Liver (tissue), 8 donors: ENCODE measurements at regions not wholly inside any gene's neighbourhood (a gene's known extent, or its start where the extent isn't known, plus 50 kb on each side); places are given as distances from the start of the nearest gene placed in this dataset.

Experiments used
- DNase-seq: peaks from one replicate; pipeline ENCODE4 v3.0.0-alpha.2; 2017; ENCODE audit warnings: low spot score
- H3K27ac ChIP-seq, 2 donors: one replicate each; pipeline ENCODE4 v1.7.0; 2013; ENCODE audit warnings: inconsistent platforms in 2 of 2, low read length in 2 of 2, control low read depth in 1 of 2, low read depth in 1 of 2, mild to moderate bottlenecking in 1 of 2
- H3K27me3 ChIP-seq, 4 donors: one replicate each; pipeline versions ENCODE4 v1.6.1 to v1.7.0; 2013; ENCODE audit warnings: low read length in 3 of 4, inconsistent platforms in 1 of 4, mild to moderate bottlenecking in 1 of 4, moderate library complexity in 1 of 4; ENCODE audit not compliant: control insufficient read depth in 4 of 4, insufficient read depth in 4 of 4
- H3K36me3 ChIP-seq, 4 donors: one replicate each; pipeline versions ENCODE4 v1.6.1 to v1.7.0; 2013; ENCODE audit warnings: low read length in 3 of 4, mild to moderate bottlenecking in 3 of 4, low read depth in 1 of 4, moderate library complexity in 1 of 4; ENCODE audit not compliant: control insufficient read depth in 4 of 4, insufficient read depth in 3 of 4
- H3K4me1 ChIP-seq, 4 donors: one replicate each; pipeline versions ENCODE4 v1.6.1 to v1.7.0; 2013; ENCODE audit warnings: low read length in 3 of 4, mild to moderate bottlenecking in 3 of 4, moderate library complexity in 1 of 4; ENCODE audit not compliant: control insufficient read depth in 4 of 4, insufficient read depth in 4 of 4
- H3K4me3 ChIP-seq, 3 donors: one replicate each; pipeline versions ENCODE4 v1.6.1 to v1.7.0; 2013; ENCODE audit warnings: low read length in 3 of 3, control low read depth in 1 of 3, low read depth in 1 of 3, mild to moderate bottlenecking in 1 of 3
- H3K9ac ChIP-seq, 2 donors: one replicate each; pipeline ENCODE4 v1.7.0; 2013; ENCODE audit warnings: low read length in 2 of 2, mild to moderate bottlenecking in 2 of 2, moderate library complexity in 2 of 2, control low read depth in 1 of 2, low read depth in 1 of 2
- H3K9me3 ChIP-seq, 4 donors: one replicate each; pipeline versions ENCODE4 v1.6.1 to v1.7.0; 2013; ENCODE audit warnings: low read length in 3 of 4; ENCODE audit not compliant: control insufficient read depth in 4 of 4
- EGR1 ChIP-seq, 2 donors: IDR thresholded peaks; 2 replicates each; pipeline ENCODE4 v1.6.1; 2016 to 2018; ENCODE audit warnings: antibody characterized with exemption in 2 of 2, low read depth in 2 of 2
- FOXA1 ChIP-seq: IDR thresholded peaks from 2 replicates; pipeline ENCODE4 v1.6.1; 2016; ENCODE audit warnings: antibody characterized with exemption
- FOXA2 ChIP-seq: IDR thresholded peaks from 2 replicates; pipeline ENCODE4 v1.6.1; 2016; ENCODE audit warnings: antibody characterized with exemption
- GABPA ChIP-seq, 2 donors: IDR thresholded peaks in 1 of 2; conservative IDR thresholded peaks in 1 of 2; 2 replicates each; pipeline ENCODE4 v1.6.1; 2016; ENCODE audit warnings: antibody characterized with exemption in 2 of 2, mild to moderate bottlenecking in 1 of 2, moderate library complexity in 1 of 2
- HNF4A ChIP-seq, 2 donors: conservative IDR thresholded peaks; 2 replicates each; pipeline ENCODE4 v1.6.1; 2016; ENCODE audit warnings: antibody characterized with exemption in 2 of 2, mild to moderate bottlenecking in 2 of 2
- HNF4G ChIP-seq: IDR thresholded peaks from 2 replicates; pipeline ENCODE4 v1.6.1; 2016; ENCODE audit warnings: antibody characterized with exemption
- JUND ChIP-seq, 2 donors: IDR thresholded peaks; 2 replicates each; pipeline ENCODE4 v1.6.1; 2016; ENCODE audit warnings: antibody characterized with exemption in 2 of 2
- RAD21 ChIP-seq, 2 donors: IDR thresholded peaks; 2 replicates each; pipeline ENCODE4 v1.6.1; 2016; ENCODE audit warnings: antibody characterized with exemption in 2 of 2, mild to moderate bottlenecking in 2 of 2
- RXRA ChIP-seq, 2 donors: IDR thresholded peaks; 2 replicates each; pipeline ENCODE4 v1.6.1; 2017 to 2018; ENCODE audit warnings: antibody characterized with exemption in 2 of 2, mild to moderate bottlenecking in 1 of 2
- SP1 ChIP-seq: IDR thresholded peaks from 2 replicates; pipeline ENCODE4 v1.6.1; 2018; ENCODE audit warnings: antibody characterized with exemption, mild to moderate bottlenecking
- TAF1 ChIP-seq: conservative IDR thresholded peaks from 2 replicates; pipeline ENCODE4 v1.6.1; 2016; ENCODE audit warnings: antibody characterized with exemption, mild to moderate bottlenecking
- YY1 ChIP-seq: IDR thresholded peaks from 2 replicates; pipeline ENCODE4 v1.6.1; 2016; ENCODE audit warnings: antibody characterized with exemption, mild to moderate bottlenecking
- WGBS: extraction: QIAGEN DNeasy Blood & Tissue Kit; methylation state at CpG from one replicate; pipeline ENCODE4 v1.1.7; 2013; 5-methylcytosine and 5-hydroxymethylcytosine counted together
- TF ChIP-seq, protein P1 (sequence below): fragments of 150-350 bp; IDR thresholded peaks from 2 replicates; pipeline ENCODE4 v1.5.1; 2017; ENCODE audit warnings: improper control_type of control experiment, low read depth, low read length; ENCODE audit not compliant: missing input control
- TF ChIP-seq, protein P2 (sequence below): IDR thresholded peaks from 2 replicates; pipeline ENCODE4 v1.6.1; 2016; ENCODE audit warnings: antibody characterized with exemption
- TF ChIP-seq, protein P3 (sequence below): IDR thresholded peaks from 2 replicates; pipeline ENCODE4 v1.6.1; 2016; ENCODE audit warnings: antibody characterized with exemption, mild to moderate bottlenecking
- TF ChIP-seq, protein P4 (sequence below): IDR thresholded peaks from 2 replicates; pipeline ENCODE4 v1.6.1; 2016; ENCODE audit warnings: antibody characterized with exemption
- TF ChIP-seq, protein P5 (sequence below): IDR thresholded peaks from 2 replicates; pipeline ENCODE4 v1.6.1; 2016; ENCODE audit warnings: antibody characterized with exemption
- donor health status: healthy.
- donor health status: healthy.
- donor health status: healthy.
- donor health status: healthy.
- donor health status: healthy.

DNA sequence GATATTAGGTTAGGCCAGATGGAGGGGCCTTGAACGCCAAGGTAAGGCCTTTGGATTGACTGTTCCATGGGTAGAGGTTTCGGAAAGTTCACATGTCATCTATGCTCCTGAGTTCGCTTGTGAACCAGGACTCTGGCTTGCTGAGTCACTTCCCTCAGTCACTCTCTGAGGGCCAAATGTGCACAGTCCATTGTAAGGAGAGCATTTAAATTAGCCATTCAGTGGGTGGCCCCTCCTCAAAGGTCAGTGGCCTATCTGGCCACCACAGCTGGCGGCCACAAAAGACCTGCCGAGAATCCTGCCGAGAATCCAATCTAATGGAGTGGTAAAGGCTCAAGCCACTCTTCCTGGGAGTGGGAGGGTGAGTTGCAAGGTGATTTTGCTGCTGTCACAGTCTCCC, 58.9 kb upstream of the ARAP3 start:
- H3K9ac ChIP-seq = no peak overlapping the region
- H3K4me3 ChIP-seq = no peak overlapping the region
- no peak overlapping the region for H3K27ac ChIP-seq
- peaks cover 0 to 3% (median 0%) of the 10 kb centered on the region in 4 donors for H3K27me3 ChIP-seq
- DNase-seq = no peak
- TF ChIP-seq HNF4G = no peak
- no peak for TF ChIP-seq RXRA (IDR thresholded peaks at IDR 0.05)
- no peak for TF ChIP-seq RAD21 (IDR thresholded peaks at IDR 0.05)
- TF ChIP-seq FOXA2 = no peak
- no peak for TF ChIP-seq TAF1
- no peak for TF ChIP-seq SP1
- no peak for TF ChIP-seq EGR1 (IDR thresholded peaks at IDR 0.05; ENCODE audit: low read depth in 2 of 2)
- TF ChIP-seq, protein P1, sequence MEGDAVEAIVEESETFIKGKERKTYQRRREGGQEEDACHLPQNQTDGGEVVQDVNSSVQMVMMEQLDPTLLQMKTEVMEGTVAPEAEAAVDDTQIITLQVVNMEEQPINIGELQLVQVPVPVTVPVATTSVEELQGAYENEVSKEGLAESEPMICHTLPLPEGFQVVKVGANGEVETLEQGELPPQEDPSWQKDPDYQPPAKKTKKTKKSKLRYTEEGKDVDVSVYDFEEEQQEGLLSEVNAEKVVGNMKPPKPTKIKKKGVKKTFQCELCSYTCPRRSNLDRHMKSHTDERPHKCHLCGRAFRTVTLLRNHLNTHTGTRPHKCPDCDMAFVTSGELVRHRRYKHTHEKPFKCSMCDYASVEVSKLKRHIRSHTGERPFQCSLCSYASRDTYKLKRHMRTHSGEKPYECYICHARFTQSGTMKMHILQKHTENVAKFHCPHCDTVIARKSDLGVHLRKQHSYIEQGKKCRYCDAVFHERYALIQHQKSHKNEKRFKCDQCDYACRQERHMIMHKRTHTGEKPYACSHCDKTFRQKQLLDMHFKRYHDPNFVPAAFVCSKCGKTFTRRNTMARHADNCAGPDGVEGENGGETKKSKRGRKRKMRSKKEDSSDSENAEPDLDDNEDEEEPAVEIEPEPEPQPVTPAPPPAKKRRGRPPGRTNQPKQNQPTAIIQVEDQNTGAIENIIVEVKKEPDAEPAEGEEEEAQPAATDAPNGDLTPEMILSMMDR = no peak
- TF ChIP-seq YY1 = no peak
- no peak for TF ChIP-seq JUND (IDR thresholded peaks at IDR 0.05)
- TF ChIP-seq HNF4A (conservative IDR thresholded peaks at IDR 0.05) = no peak
- TF ChIP-seq, protein P2, sequence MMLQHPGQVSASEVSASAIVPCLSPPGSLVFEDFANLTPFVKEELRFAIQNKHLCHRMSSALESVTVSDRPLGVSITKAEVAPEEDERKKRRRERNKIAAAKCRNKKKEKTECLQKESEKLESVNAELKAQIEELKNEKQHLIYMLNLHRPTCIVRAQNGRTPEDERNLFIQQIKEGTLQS = no peak
- TF ChIP-seq, protein P3, sequence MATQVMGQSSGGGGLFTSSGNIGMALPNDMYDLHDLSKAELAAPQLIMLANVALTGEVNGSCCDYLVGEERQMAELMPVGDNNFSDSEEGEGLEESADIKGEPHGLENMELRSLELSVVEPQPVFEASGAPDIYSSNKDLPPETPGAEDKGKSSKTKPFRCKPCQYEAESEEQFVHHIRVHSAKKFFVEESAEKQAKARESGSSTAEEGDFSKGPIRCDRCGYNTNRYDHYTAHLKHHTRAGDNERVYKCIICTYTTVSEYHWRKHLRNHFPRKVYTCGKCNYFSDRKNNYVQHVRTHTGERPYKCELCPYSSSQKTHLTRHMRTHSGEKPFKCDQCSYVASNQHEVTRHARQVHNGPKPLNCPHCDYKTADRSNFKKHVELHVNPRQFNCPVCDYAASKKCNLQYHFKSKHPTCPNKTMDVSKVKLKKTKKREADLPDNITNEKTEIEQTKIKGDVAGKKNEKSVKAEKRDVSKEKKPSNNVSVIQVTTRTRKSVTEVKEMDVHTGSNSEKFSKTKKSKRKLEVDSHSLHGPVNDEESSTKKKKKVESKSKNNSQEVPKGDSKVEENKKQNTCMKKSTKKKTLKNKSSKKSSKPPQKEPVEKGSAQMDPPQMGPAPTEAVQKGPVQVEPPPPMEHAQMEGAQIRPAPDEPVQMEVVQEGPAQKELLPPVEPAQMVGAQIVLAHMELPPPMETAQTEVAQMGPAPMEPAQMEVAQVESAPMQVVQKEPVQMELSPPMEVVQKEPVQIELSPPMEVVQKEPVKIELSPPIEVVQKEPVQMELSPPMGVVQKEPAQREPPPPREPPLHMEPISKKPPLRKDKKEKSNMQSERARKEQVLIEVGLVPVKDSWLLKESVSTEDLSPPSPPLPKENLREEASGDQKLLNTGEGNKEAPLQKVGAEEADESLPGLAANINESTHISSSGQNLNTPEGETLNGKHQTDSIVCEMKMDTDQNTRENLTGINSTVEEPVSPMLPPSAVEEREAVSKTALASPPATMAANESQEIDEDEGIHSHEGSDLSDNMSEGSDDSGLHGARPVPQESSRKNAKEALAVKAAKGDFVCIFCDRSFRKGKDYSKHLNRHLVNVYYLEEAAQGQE = no peak
- no peak for TF ChIP-seq FOXA1
- TF ChIP-seq, protein P4, sequence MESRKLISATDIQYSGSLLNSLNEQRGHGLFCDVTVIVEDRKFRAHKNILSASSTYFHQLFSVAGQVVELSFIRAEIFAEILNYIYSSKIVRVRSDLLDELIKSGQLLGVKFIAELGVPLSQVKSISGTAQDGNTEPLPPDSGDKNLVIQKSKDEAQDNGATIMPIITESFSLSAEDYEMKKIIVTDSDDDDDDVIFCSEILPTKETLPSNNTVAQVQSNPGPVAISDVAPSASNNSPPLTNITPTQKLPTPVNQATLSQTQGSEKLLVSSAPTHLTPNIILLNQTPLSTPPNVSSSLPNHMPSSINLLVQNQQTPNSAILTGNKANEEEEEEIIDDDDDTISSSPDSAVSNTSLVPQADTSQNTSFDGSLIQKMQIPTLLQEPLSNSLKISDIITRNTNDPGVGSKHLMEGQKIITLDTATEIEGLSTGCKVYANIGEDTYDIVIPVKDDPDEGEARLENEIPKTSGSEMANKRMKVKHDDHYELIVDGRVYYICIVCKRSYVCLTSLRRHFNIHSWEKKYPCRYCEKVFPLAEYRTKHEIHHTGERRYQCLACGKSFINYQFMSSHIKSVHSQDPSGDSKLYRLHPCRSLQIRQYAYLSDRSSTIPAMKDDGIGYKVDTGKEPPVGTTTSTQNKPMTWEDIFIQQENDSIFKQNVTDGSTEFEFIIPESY = no peak
- no peak for TF ChIP-seq GABPA (IDR thresholded peaks at IDR 0.05 in 1 of 2, conservative IDR thresholded peaks at IDR 0.05 in 1 of 2)
- TF ChIP-seq, protein P5, sequence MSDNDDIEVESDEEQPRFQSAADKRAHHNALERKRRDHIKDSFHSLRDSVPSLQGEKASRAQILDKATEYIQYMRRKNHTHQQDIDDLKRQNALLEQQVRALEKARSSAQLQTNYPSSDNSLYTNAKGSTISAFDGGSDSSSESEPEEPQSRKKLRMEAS = no peak
- 73% methylated on average over 6 of the region's 6 CpGs for WGBS
- H3K9me3 ChIP-seq = no peaks in the 10 kb centered on the region
- H3K4me1 ChIP-seq = no peaks in the 10 kb centered on the region
- no peaks in the 10 kb centered on the region for H3K36me3 ChIP-seq

DNA sequence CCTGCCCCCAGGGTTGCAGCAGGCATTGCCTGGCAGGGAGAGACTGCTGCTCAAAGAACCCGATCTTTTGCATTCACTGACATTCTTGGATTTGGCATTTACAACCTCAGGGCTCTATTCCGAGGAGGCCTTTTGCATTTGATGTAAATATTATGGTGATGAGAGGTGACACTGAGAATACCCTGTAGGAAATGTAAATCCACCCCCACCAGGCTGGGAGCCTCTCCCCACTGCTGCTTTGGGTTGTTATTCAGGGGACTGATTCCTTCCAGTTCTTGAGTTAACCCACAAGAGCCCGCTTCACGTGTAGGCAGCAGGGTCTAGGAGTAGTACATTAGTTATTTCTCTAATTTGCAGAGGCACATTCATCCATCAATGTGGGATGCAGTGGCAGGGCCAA, 55.5 kb upstream of the ARAP3 start:
- Histone ChIP-seq H3K4me3 (no peak overlapping the region), H3K27ac (no peak overlapping the region), H3K4me1 (no peaks in the 10 kb centered on the region), H3K9me3 (no peaks in the 10 kb centered on the region), H3K36me3 (no peaks in the 10 kb centered on the region), H3K27me3 (peaks cover 0 to 3% (median 0%) of the 10 kb centered on the region in 4 donors), H3K9ac (no peak overlapping the region)
- DNase-seq = no peak
- TF ChIP-seq EGR1 (IDR thresholded peaks at IDR 0.05; ENCODE audit: low read depth in 2 of 2) (no peak), HNF4G (no peak), GABPA (IDR thresholded peaks at IDR 0.05 in 1 of 2, conservative IDR thresholded peaks at IDR 0.05 in 1 of 2) (no peak), HNF4A (conservative IDR thresholded peaks at IDR 0.05) (no peak), SP1 (no peak), YY1 (no peak)
- 42% methylated on average over 4 of the region's 4 CpGs for WGBS
